NT2/D1 (cell line): ENCODE measurements at regions not wholly inside any gene's neighbourhood (a gene's known extent, or its start where the extent isn't known, plus 50 kb on each side); places are given as distances from the start of the nearest gene placed in this dataset.

Experiments
- YY1 ChIP-seq: IDR thresholded peaks from 2 replicates; pipeline ENCODE4 v1.6.1; 2011; ENCODE audit not compliant: insufficient read length, insufficient read depth
- ZNF274 ChIP-seq: IDR thresholded peaks from 2 replicates; pipeline ENCODE4 v1.6.1; 2011; ENCODE audit warnings: mild to moderate bottlenecking, low read depth, low read length

DNA sequence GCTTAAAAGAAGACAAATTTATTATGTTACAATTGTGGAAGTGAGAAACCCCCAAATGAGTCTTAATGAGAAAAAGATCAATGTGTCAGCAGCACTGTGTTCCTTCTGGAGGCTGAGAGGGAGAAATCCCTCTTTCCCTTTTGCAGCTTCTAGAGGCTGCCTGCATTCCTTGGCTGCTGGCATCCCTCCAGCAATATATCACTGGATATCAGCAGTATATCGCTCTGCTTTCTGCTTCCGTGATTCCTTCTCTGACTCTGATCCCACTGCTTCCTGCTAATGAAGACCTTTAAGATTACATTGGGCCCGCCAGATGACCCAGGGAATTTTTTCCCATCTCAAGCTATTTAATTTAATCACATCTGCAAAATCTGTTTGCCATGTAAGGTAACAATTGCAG is 1008.0 kb downstream of the RAPGEF2 start:
- no peak for TF ChIP-seq YY1
- TF ChIP-seq ZNF274 = no peak
